ENCODE measurements at regions not wholly inside any gene's neighbourhood (a gene's known extent, or its start where the extent isn't known, plus 50 kb on each side); places are given as distances from the start of the nearest gene placed in this dataset.
"Not testable (repeated sequence)": the region's sequence is repeated elsewhere in the genome, so short reads cannot be mapped to it uniquely, and the experiment has no call there.

- TF ChIP-seq CTCF (IDR thresholded peaks at IDR 0.05; ENCODE audit: low read depth, low read length); POLR2A (IDR thresholded peaks at IDR 0.05; ENCODE audit: extremely low read depth, insufficient read length); MAX (IDR thresholded peaks at IDR 0.05; ENCODE audit: low read depth, low read length): not testable (repeated sequence)
Measured at GRCh38 chr1:146381196-146381595, 152.4 kb upstream of the NOTCH2NLA start.
